IPS-NIHi11 (cell line): ENCODE measurements at regions not wholly inside any gene's neighbourhood (a gene's known extent, or its start where the extent isn't known, plus 50 kb on each side); places are given as distances from the start of the nearest gene placed in this dataset.

Source experiments
- DNase-seq: peaks from one replicate; pipeline ENCODE4 v3.0.0; 2012; ENCODE audit warnings: mixed read lengths, low spot score

DNA sequence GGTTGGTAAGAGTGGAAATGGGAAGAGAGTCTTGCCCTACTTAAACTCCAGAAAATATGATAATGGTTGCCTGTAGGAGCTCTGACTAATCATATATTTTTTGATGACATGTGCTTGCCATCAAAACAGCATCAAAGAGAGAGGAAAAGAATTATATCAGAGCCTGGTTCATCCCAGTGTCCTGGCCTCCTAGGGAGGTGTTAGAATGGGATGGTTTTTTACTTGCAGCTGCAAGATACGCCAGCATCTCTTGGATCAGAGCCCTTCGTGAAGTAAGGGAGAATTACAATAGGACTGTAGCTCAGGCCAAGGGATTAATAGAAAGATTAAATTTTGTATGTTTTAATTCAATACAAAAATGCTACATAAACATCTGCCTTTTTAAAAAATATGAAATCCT lies 177.6 kb upstream of the HDAC9 start:
- DNase-seq: no peak

DNA sequence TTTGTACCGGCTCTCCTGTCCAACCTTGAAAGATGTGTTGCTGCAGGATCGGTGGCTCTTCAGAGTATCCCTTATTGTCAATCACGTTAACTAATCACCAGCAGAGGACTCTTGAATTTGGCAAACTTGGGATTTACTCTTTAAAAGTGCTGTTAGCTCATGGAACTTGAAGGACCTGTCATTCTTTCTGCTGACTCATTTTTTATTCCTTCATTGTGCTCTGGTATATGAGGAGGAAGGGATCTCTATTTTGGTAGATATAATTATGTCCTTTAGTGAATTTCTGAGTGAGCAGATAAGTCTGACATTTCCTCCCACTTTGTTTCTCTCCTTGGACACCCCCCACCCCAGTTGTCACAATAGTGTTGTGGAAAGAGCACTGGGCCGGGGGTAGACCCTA lies 175.1 kb upstream of the HDAC9 start:
- DNase-seq: no peak

DNA sequence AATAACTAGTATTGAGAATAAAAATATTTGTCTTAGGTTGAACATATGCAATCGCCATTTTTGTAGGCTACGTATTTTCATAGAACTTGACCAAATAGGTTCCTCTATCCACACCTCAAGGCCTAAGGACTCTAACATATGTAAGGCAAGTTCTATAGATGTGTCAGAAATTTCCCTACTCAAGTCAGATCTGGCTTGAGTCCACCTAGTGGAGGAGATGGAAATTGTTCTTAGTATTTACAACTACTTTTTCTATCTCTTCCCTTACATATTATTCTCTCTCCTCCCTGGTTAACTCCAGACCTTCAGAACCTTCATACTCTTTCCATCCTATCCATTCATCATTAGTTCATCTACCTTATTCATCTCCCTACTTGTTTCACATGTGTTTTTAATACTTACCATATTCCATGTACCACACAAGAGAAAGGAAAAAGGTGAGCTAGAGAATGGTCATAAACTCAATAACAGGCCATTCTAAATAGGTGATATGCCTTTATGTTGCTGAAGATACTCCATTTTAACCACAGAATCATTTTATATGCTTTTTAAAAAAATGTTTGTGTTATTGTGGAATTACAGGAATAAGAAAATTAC lies 174.5 kb upstream of the HDAC9 start:
- peak; percentile 41 for DNase-seq

DNA sequence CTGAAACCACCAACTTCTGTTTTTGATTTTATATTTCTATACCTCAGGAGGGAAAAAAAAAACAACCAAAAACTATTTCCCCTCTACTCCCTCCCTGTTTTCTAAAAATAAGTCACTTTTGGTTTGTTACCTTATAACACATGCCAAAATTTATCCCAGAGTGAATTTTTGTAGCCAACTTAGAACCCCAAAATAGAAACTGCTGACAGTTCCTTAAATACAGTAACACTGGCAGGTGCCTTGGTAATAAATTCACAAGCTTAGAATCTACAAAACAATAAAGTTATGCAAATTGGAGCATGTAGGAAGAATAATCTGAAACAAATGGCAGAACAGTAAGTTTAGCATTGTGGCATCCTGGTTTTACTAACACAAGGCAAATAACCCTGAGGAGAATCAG lies 165.0 kb upstream of the HDAC9 start:
- DNase-seq: no peak

DNA sequence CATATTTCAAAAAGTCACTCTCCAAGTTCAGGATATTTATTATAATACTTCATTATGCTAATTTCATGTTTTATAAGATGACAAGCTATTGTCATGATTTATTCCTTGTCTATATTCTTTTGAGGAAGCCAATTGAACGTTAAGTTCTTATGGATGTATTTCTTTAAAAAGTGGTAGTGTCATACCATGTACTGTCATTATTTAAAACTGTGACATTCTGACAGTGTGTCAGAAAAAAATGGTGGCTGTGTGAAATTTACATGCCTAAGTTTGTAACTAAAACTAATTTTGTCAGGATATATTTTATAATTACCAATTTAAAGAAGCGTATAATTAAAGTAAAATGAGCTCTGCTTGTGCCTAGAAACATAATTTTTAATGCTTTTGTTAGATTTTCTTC lies 158.9 kb upstream of the HDAC9 start:
- no peak for DNase-seq

DNA sequence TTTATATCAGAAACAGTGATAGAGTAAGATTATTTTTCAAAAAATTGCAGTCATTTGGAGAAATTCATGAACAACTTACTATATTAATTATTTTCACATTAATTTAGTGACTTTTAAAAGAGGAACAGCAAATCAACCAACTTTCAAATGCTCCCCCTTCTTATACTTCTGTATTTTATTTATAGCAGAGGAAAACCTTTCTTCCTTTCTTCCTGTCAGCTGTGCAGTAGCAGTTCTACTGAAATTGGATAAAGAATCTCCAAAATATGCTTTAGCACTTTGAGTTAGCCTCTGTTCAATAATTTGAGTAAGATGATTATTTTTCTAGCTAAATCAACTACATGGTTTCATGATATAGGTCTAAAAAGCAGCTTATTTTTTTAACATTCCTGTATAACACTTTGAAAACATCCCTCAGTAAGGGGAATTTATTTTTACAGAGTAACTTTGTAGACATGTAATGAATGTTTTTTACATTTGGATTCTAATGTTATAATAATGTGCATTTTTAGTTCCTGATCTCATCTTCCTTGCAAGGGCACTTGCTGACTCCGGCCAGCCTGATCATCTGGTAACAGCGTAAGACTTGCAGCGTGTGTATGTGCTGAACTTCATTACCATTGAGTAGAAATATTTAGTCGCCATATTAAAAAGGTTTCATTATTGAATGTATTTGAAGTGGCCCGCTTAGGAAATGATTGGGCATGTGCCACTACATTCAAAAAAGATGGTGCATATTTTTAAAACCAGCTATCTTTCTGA lies 158.3 kb upstream of the HDAC9 start:
- DNase-seq: no peak

DNA sequence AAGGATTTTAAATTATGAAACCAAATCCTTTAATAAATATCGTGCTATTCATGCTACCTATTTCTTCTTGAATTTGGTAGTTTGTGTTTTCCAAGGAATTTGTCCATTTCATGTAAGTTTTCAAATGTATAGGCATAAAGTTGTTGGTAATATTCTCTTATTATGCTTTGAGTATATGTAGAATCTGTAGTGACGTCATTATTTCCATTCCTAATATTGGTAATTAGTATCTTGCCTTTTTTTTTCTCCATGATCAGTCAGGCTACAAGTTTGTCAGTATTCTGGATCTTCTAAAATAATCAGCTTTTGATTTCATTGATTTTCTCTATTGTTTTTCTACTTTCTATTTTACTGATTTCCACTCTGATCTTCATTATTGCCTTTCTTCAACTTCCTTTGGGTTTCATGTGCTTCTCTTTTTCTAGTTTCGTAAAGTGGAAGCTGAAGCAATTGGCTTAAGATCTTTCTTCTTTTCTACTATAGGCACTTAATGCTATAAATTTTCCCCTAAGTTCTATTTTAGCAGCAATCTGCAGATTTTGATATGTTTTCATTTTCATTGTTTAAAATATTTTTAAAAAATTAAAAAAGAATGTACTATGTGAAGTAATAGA lies 156.5 kb upstream of the HDAC9 start:
- DNase-seq: no peak

DNA sequence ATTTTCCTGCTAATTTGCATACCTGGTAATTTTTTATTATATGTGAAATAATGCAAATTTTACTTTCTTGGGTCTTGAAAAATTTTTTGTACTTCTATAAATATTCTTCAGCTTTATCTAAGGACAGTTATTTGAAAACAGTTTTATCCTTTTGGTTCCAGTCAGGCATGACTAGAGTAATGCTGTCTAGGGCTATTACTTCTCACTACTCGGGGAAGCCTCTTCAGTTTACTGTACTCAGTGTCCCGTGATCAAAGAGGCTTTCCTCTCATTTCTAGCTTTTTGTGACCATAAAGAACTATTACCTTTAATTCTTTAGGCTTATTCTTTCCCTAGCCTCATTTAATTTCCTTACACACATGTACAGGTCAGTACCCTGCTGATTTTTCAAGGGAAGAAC lies 153.8 kb upstream of the HDAC9 start:
- no peak for DNase-seq

DNA sequence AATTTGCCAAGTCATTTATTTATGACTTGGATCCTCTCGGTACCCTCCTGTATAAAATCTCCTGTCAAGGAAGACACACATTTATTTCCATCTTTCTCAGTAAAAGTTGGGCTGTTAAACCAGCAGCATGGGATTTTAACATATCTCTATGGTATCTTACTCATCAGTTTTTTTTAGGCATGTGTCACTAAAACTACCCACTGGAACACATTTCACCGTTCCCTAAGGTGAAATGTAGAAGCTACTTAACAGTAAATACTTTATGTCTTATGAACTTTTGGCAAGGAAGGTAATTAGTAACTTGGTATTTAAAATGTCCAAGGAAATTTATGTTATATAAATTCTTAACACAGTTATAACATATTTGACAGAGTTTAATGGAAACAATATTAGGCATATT lies 152.5 kb upstream of the HDAC9 start:
- no peak for DNase-seq

DNA sequence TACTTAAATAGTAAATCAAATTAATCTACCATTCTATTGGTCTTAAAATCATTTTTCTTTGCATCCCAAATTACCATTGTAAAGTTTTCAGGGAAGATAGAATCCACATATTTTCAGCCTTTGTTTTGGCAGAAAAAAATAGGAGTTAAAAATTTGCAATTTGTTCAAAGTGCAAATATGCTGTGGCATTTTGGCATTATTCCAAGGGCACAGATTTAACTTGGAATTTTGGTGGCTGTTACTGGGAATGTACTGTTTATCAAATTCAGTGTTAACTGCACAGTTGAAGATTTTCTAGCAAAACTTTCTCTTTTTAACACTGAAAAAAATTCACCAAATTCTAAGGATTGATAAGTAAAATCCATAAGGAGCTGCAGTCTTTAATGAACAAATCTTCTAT lies 151.0 kb upstream of the HDAC9 start:
- DNase-seq: no peak

DNA sequence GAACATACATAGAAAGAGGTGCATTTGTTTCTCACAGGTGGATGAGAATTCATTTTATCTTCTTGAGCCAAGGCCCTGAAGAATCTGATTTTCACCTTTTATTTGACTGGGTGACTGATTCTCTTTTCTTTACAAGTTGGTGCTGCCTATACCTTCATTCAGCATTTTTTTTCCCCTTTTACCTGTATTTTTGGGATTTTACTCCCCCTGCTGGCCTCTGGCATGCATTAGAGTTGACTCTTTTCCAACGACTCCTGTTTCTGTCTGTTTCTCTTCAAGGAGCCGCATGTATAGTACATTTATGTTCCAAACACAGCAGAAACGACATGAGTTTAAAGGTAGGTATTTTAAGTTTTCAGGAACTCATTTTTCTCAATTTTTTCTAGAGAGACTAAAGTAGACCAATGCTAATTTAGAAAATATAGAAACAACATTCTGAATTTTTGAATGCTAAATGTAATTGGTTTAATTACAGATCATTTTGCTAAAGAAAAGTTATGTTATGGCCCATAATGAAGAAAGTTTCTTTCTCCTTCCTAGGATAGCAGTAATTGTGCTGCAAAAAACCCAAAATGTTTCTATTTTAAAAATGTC lies 149.8 kb upstream of the HDAC9 start:
- DNase-seq: peak; percentile 43

DNA sequence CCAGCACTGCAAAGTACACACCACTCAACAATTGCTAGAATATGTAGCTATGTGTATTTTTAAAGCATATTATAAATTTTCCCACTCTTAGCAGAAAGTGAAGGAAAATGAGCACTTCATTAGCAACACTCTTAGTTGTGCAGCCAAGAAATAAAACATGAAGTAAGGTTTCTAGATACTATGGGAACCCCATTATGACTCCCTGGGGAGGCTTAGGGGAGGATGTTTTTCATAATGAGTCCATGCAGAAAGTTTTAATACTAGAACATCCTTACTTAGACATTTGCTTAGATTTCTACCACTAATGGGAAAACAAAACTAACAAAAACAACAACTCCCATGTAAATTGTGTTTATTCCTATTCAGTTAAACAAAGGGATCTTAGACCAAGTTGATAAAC lies 148.4 kb upstream of the HDAC9 start:
- DNase-seq: no peak

DNA sequence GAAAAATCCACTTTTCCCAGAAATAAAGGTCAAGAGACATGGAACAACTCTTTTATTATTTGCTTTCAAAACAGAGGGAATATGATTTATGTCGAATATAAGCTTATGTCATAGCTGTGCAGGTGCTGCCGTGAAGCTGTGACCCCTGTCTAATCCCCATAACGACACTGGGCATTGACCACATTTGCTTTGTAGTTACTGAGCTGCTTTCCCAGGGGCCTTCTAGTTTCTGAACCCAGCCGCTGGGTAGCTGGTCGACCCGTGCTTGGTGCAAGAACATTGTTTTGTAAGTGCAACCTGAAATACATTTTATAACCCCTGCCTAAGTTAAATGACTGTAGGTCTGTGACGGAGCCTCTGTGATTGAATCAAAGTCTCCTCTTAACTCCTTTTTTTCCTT lies 144.9 kb upstream of the HDAC9 start:
- DNase-seq: no peak

DNA sequence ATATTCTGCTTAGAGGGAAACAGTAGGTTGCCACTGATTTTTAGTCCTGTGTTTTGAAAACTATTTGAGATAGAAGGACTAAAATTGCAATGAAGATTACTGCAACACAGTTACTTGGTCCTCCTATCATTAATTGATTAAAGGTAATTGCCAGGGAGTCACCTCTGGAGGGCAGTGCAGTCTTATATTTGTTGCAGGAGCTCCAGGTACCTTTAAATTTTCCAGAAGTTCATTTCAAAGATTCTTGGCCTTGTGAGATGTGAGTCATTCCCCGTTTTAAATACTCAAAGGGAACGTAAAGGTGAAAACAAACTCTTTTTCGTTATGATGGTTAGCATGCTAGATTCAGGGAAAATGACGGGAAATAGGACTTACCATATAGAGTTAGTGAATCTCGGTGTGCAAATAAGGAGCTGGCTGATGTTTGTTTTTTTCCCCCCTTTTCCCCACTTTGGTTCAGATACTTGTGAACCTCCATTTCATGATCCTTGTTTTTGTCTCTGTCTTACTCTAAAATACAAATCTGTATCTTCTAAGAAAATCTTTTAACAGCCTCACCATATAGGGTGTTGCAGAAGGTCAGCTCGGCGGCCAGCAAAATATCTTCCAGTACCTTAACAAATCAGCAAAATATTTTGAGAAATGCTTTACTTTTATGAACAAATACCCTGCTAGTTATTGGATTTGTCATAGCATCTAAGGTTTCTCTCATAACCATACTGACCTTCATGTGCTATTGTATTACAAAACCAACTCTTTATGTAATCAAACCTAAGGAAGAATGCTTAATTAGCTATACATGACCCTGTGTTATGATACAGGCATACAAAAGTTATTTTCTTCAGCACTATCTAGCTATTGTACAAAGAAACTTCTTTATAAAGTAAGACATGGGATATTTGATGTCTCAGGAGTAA lies 143.0 kb upstream of the HDAC9 start:
- DNase-seq: peak; percentile 37

DNA sequence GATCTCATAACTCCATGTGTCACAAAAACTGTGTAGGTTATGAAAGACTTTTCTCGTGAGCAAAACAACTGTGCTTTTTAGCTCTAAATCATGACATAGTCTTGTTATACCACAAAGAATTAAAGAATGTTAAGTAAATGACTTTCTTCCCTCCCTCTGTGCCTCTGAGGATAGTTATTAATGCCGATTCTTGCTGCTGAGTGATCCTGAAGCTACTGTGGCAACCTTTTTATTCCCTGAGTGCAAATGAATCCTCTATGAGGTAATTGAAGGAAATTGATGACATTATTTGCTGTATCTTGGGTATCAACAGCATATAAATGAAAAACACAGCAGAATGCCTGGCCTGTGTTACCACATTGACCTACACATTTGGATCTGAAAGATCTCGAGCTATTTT lies 142.2 kb upstream of the HDAC9 start:
- no peak for DNase-seq

DNA sequence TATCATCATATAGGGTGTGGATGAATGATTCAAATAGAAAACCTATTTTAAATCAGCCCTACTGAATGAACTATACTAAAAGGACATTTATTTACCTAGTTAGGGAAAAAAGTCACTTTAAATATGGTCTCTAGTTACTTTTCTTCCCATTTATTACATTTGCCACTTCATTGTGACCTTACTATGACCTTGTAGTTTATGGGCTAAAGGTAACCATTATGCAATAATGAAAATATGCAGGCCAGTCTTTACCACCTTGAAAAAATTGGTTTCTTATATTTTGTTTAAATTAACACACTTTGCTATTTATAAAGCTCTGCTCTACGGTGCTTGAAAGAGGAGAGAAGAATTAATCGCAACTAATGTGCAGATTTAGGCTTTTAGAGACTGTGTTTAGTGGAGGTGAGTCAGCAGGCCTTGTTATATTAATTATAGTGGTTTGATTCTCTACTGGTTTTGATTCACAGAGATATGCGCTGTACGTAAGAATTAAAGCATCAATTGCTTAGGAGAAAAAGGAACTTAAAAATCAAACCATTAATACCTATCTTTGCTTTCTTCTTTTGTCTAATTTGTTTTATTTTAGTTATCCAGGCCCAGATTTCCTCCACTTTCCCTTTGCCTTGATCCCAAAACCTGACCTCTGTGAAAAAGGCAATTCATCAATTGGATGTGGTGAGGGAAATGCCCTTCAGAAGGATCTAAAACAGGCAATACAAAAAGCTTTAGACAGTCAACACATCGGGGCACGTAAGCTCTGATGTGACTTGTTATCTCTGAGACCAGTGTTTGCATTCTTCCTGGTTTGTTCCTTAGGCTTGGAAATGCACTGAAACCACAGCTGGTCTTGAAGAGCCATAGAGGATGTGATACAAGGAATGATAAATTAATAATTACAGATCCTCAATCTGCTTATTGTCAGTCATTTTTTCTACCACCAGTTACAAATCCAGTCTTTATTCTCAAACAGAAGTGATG lies 141.2 kb upstream of the HDAC9 start:
- DNase-seq: no peak

DNA sequence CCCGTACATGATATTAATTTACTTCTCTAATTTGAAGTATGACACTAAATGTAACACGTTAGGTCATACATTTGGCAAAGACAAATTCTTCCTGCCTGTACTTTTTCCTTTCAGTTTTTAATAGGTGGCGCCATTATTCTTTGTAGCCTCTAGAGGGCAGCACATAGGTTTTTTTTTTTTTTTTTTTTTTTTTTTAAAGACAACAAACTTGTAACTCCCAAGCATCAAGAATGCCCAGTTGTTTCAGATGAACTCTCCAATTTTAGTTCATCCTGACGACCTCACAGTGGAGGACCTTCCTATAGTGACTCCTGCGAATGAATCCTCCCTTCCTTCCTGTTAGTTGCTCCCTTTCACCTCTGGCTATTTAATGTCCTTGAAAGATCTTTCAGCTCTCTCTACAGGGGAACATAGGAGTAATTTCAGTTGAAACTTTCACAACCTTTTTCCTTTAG lies 139.3 kb upstream of the HDAC9 start:
- DNase-seq: peak; percentile 58

DNA sequence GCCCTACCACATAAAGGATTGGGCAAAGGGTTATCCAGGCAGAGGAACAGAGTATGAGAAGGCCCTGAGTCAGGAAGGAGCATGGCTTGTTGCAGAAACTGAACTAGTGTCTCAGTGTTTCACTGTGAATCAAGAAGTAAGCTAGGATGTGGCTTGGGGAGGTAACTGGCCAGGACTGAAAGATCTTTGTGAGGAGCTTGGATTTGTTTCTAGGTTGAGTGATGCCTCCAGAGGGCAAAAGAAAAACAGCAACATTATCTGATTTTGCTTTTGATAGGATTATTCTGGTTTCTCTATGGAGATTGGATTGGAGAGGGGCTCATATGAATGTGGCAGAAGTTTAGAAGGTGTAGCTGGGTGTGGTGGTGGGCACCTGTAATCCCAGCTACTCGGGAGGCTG lies 137.9 kb upstream of the HDAC9 start:
- DNase-seq: peak; percentile 42

DNA sequence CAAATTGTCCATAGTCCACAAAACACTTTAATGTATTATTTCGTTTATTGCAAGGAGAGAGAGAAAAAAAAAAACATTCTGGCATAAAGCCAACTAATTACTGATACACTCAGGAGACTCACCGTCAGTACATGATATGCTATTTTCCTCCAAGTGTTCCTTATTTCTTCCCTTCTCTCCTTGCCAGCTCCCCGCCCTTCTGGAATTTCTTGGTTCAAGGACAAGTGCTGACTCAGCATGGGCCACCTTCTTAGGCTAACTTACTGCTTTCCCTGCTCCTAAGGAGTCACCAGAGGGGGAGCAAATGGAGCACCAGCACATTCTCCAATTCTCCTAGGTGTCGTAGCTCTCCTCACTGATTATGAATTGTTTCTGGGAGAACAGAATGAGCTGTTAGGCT lies 133.8 kb upstream of the HDAC9 start:
- DNase-seq: peak; percentile 74

DNA sequence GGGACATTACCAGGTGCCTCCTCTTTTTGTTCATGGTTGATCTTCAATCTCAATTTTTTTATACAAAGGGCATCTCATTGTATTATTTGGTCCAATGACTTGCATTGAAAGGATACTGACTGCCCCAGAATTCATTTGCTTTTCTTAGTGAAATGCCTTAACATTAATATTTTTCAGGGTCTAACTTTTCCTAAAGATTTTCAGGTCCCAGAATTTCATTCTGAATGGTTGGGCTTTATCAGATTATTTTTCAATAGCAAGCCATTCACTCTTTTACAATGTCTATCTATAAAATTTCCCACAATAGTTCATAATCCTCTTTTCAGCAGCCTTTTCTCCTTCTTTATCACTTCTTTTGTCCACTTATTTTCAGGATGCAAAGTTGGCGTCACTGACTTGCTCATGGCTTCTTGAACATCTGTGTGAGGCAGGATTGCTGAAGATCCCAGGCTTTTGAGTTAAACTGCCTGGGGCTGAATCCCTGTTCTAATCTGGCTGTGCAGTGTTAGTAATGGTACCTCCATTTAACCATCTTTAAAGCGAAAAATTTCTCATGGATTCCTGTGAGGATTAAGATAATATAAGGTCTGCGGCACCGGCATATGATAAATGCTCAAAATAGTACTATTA lies 131.7 kb upstream of the HDAC9 start:
- DNase-seq: no peak
